OCI-LY7 (cell line): ENCODE measurements at regions not wholly inside any gene's neighbourhood (a gene's known extent, or its start where the extent isn't known, plus 50 kb on each side); places are given as distances from the start of the nearest gene placed in this dataset.

Experiments used
- BruUV-seq: library from RNA; stranded (reverse); fragments of 400-500 nt; replicated peaks from 2 replicates; lab custom pipeline; 2021; lab: Mats Ljungman, UMichigan
- CTCF ChIA-PET: fragments of 300-600 bp; sonication (Branson Sonifier 250); formaldehyde crosslinking; loops from one replicate; lab custom pipeline; 2022; ENCODE audit warnings: antibody characterized with exemption; ENCODE audit not compliant: unreplicated experiment; lab: Charles Lee
- POLR2A ChIA-PET: fragments of 300-600 bp; sonication (Branson Sonifier 250); formaldehyde crosslinking; loops from one replicate; lab custom pipeline; 2022; ENCODE audit warnings: antibody characterized with exemption; lab: Charles Lee
- DNase-seq: peaks from one replicate; pipeline ENCODE4 v3.0.0-alpha.2; 2015; ENCODE audit warnings: low spot score
- H2AFZ ChIP-seq: fragments of 200-600 bp; sonication (generic), shearing (Covaris generic); 2 replicates; pipeline ENCODE4 v1.6.1; 2014; ENCODE audit warnings: mild to moderate bottlenecking, antibody characterized with exemption, low read length, moderate library complexity
- H3K27ac ChIP-seq: fragments of 200-600 bp; sonication (generic); 2 replicates; pipeline ENCODE4 v1.5.1; 2014; ENCODE audit warnings: mixed run types, low read depth, mild to moderate bottlenecking, moderate library complexity, low read length, inconsistent platforms; ENCODE audit not compliant: poor library complexity, severe bottlenecking
- H3K36me3 ChIP-seq: fragments of 200-600 bp; sonication (generic); 2 replicates; pipeline ENCODE4 v1.6.1; 2014; ENCODE audit warnings: mild to moderate bottlenecking, antibody characterized with exemption, low read length, moderate library complexity, mixed read lengths; ENCODE audit not compliant: insufficient read depth
- H3K4me1 ChIP-seq: fragments of 200-600 bp; sonication (generic); 2 replicates; pipeline ENCODE4 v1.5.1; 2014; ENCODE audit warnings: mild to moderate bottlenecking, low read length; ENCODE audit not compliant: insufficient read depth, poor library complexity, severe bottlenecking
- H3K4me2 ChIP-seq: fragments of 200-600 bp; sonication (generic); 2 replicates; pipeline ENCODE4 v1.6.1; 2014; ENCODE audit warnings: mild to moderate bottlenecking, low read length
- H3K4me3 ChIP-seq: fragments of 200-600 bp; sonication (generic); 2 replicates; pipeline ENCODE4 v1.5.1; 2014; ENCODE audit warnings: mild to moderate bottlenecking, low read depth, low read length; ENCODE audit not compliant: poor library complexity, severe bottlenecking
- H3K79me2 ChIP-seq: fragments of 200-600 bp; sonication (generic); 2 replicates; pipeline ENCODE4 v1.6.1; 2016; ENCODE audit warnings: low read depth, mild to moderate bottlenecking, low read length, moderate library complexity, mixed read lengths; ENCODE audit not compliant: insufficient read depth
- H3K9me2 ChIP-seq: fragments of 200-600 bp; sonication (generic); 2 replicates; pipeline ENCODE4 v1.6.1; 2016; ENCODE audit warnings: mild to moderate bottlenecking, low read length, mixed read lengths; ENCODE audit not compliant: insufficient read depth
- H3K9me3 ChIP-seq: fragments of 200-600 bp; sonication (generic); 2 replicates; pipeline ENCODE4 v1.6.1; 2014; ENCODE audit warnings: mild to moderate bottlenecking, mixed run types, low read length, mixed read lengths
- H4K20me1 ChIP-seq: fragments of 200-600 bp; sonication (generic); 2 replicates; pipeline ENCODE4 v1.6.1; 2014; ENCODE audit warnings: mild to moderate bottlenecking, antibody characterized with exemption, low read length, moderate library complexity, mixed read lengths; ENCODE audit not compliant: insufficient read depth
- EZH2phosphoT487 ChIP-seq: fragments of 200-600 bp; sonication (generic); IDR thresholded peaks from 2 replicates; pipeline ENCODE4 v1.6.1; 2018; ENCODE audit warnings: low read depth, borderline replicate concordance, mild to moderate bottlenecking, mixed run types, antibody characterized with exemption, low read length, moderate library complexity, mixed read lengths
- intact Hi-C: fragments of 100-400 bp; cut with micrococcal nuclease; formaldehyde crosslinking; loops from one replicate; pipeline ENCODE4 v1.10.0; 2022; ENCODE audit not compliant: unreplicated experiment
- TF ChIP-seq, protein P1 (sequence below): fragments of 200-600 bp; sonication (generic); conservative IDR thresholded peaks from 2 replicates; pipeline ENCODE4 v1.5.1; 2014; ENCODE audit warnings: mild to moderate bottlenecking, antibody characterized with exemption, low read length, moderate library complexity, mixed read lengths

DNA sequence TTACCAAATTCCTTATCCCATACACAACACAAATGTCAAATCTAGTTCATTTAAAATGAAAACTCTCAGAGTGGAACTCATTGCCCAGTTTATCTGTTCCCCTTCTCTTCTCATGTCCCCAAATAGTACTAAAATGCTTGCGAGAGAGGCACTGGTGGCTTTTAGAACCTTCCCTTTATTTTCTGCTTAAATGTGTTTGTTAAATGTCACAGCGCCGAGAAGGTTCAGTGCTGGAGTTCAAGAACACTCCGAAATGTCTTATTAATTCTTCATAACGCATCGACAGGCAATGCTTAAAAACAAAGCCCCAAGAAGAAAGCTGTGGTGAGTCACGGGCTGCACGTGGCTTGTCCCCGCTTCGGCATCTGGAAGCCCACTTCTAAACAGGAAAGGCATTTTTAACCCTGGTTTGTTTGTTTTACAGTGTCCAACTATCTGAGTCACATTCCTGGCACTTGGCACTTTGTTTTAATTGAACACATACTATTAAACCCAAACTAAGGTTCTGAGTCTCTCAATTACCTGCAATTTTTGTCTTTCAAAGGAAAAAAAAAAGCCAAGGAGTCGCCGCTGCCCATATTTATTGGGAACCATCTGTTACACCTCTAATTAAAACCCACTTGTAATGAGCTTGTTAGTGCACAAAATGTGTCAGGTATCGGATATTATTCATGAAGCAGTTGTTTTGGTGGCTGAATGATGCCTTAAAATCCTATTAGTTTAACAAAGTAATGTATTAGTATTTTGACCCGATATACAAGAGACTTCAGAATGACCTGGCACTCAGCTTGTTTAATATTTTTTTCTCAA lies 49.9 kb upstream of the MGMT start:
- POLR2A ChIA-PET: interaction anchor here (0.7 kb wide), 1 partner anchor 28 kb away, joined by 4 read pairs; no protein-coding TSS in a partner anchor
- intact Hi-C loops: no loop called here

More for the DNA sequence above, 49.9 kb upstream of the MGMT start:
- Histone ChIP-seq H3K36me3 (no peaks in the 10 kb centered on the region), H3K79me2 (no peaks in the 10 kb centered on the region), H2AFZ (no peak overlapping the region), H3K27ac (no peak overlapping the region), H3K4me3 (no peak overlapping the region), H3K4me2 (no peak overlapping the region), H3K9me3 (no peaks in the 10 kb centered on the region), H4K20me1 (no peaks in the 10 kb centered on the region), H3K4me1 (no peaks in the 10 kb centered on the region), H3K9me2 (no peaks in the 10 kb centered on the region)
- no TSS peak for BruUV-seq
- no peak for TF ChIP-seq EZH2phosphoT487
- TF ChIP-seq, protein P1, sequence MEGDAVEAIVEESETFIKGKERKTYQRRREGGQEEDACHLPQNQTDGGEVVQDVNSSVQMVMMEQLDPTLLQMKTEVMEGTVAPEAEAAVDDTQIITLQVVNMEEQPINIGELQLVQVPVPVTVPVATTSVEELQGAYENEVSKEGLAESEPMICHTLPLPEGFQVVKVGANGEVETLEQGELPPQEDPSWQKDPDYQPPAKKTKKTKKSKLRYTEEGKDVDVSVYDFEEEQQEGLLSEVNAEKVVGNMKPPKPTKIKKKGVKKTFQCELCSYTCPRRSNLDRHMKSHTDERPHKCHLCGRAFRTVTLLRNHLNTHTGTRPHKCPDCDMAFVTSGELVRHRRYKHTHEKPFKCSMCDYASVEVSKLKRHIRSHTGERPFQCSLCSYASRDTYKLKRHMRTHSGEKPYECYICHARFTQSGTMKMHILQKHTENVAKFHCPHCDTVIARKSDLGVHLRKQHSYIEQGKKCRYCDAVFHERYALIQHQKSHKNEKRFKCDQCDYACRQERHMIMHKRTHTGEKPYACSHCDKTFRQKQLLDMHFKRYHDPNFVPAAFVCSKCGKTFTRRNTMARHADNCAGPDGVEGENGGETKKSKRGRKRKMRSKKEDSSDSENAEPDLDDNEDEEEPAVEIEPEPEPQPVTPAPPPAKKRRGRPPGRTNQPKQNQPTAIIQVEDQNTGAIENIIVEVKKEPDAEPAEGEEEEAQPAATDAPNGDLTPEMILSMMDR: no peak
- DNase-seq: no peak
- CTCF ChIA-PET: no interaction called here
